Astrocyte (in vitro differentiated cells and primary cell): ENCODE measurements at regions not wholly inside any gene's neighbourhood (a gene's known extent, or its start where the extent isn't known, plus 50 kb on each side); places are given as distances from the start of the nearest gene placed in this dataset.

Source experiments
- DNase-seq: peaks from one replicate; pipeline ENCODE4 v3.0.0-alpha.2; 2010; ENCODE audit warnings: low read depth
- FAIRE-seq: peaks from 2 replicates; lab custom pipeline; 2011; peaks lifted over from hg19 to GRCh38; lab: Jason Lieb, UNC
- H2AFZ ChIP-seq: 2 replicates; pipeline ENCODE4 v1.6.0; 2012; ENCODE audit warnings: low read depth, low read length, inconsistent platforms
- H3K27ac ChIP-seq: 2 replicates; pipeline ENCODE4 v1.5.1; 2011; ENCODE audit warnings: low read depth, low read length, inconsistent platforms
- H3K27me3 ChIP-seq: 2 replicates; pipeline ENCODE4 v1.6.0; 2011; ENCODE audit warnings: low read length, inconsistent platforms; ENCODE audit not compliant: insufficient read depth
- H3K36me3 ChIP-seq: 2 replicates; pipeline ENCODE4 v1.5.1; 2011; ENCODE audit warnings: low read length, inconsistent platforms; ENCODE audit not compliant: insufficient read depth
- H3K4me1 ChIP-seq: 2 replicates; pipeline ENCODE4 v1.5.1; 2011; ENCODE audit warnings: low read length, inconsistent platforms; ENCODE audit not compliant: insufficient read depth
- H3K4me2 ChIP-seq: 2 replicates; pipeline ENCODE4 v1.6.0; 2012; ENCODE audit warnings: low read length, inconsistent platforms
- H3K4me3 ChIP-seq: 2 replicates; pipeline ENCODE4 v1.5.1; 2011; ENCODE audit warnings: low read depth, mild to moderate bottlenecking, low read length, inconsistent platforms; ENCODE audit not compliant: insufficient read depth
- H3K79me2 ChIP-seq: 2 replicates; pipeline ENCODE4 v1.6.0; 2012; ENCODE audit warnings: mild to moderate bottlenecking, low read length, inconsistent platforms; ENCODE audit not compliant: insufficient read depth
- H3K9ac ChIP-seq: 2 replicates; pipeline ENCODE4 v1.6.0; 2012; ENCODE audit warnings: mild to moderate bottlenecking, low read length, inconsistent platforms
- H3K9me3 ChIP-seq: 2 replicates; pipeline ENCODE4 v1.5.1; 2012; ENCODE audit warnings: low read depth, mild to moderate bottlenecking, low read length, inconsistent platforms; ENCODE audit not compliant: insufficient read depth
- H4K20me1 ChIP-seq: 2 replicates; pipeline ENCODE4 v1.6.0; 2012; ENCODE audit warnings: low read length, inconsistent platforms; ENCODE audit not compliant: insufficient read depth
- H3K27ac Mint-ChIP-seq: one replicate; pipeline ENCODE4 v1.8.0; 2021; ENCODE audit warnings: mild to moderate bottlenecking, mixed read lengths; ENCODE audit not compliant: unreplicated experiment
- H3K27me3 Mint-ChIP-seq: one replicate; pipeline ENCODE4 v1.8.0; 2021; ENCODE audit warnings: low read depth, mixed read lengths; ENCODE audit not compliant: unreplicated experiment
- H3K36me3 Mint-ChIP-seq: one replicate; pipeline ENCODE4 v1.8.0; 2021; ENCODE audit warnings: low read depth, mixed read lengths; ENCODE audit not compliant: unreplicated experiment
- H3K4me1 Mint-ChIP-seq: one replicate; pipeline ENCODE4 v1.8.0; 2021; ENCODE audit warnings: low read depth, mixed read lengths; ENCODE audit not compliant: unreplicated experiment
- H3K4me3 Mint-ChIP-seq: one replicate; pipeline ENCODE4 v1.8.0; 2021; ENCODE audit warnings: mild to moderate bottlenecking, moderate library complexity, mixed read lengths; ENCODE audit not compliant: unreplicated experiment
- H3K9me3 Mint-ChIP-seq: one replicate; pipeline ENCODE4 v1.8.0; 2021; ENCODE audit warnings: mild to moderate bottlenecking, mixed read lengths; ENCODE audit not compliant: unreplicated experiment
- CTCF ChIP-seq: IDR thresholded peaks from 2 replicates; pipeline ENCODE4 v1.5.1; 2011; ENCODE audit warnings: low read depth, mild to moderate bottlenecking, inconsistent platforms, low read length, moderate library complexity; ENCODE audit not compliant: insufficient read depth
- EZH2 ChIP-seq: IDR thresholded peaks from 2 replicates; pipeline ENCODE4 v1.6.1; 2012; ENCODE audit warnings: mild to moderate bottlenecking, low read length, inconsistent platforms; ENCODE audit not compliant: insufficient read depth

- Histone ChIP-seq H3K9ac (no peak overlapping the region), H3K4me1 (no peaks in the 10 kb centered on the region), H3K4me3 (no peak overlapping the region), H3K27ac (no peak overlapping the region), H2AFZ (no peak overlapping the region), H3K4me2 (no peak overlapping the region), H3K9me3 (no peaks in the 10 kb centered on the region), H3K36me3 (no peaks in the 10 kb centered on the region), H4K20me1 (no peaks in the 10 kb centered on the region), H3K79me2 (no peaks in the 10 kb centered on the region), H3K27me3 (no peaks in the 10 kb centered on the region)
- DNase-seq (no peak), FAIRE-seq (no peak)
- H3K9me3 Mint-ChIP-seq, result peaks cover 2% of the 10 kb centered on the region
- no peaks in the 10 kb centered on the region for H3K36me3 Mint-ChIP-seq
- H3K27me3 Mint-ChIP-seq, result no peaks in the 10 kb centered on the region
- no peak for TF ChIP-seq CTCF
- TF ChIP-seq EZH2, result no peak
- no peak overlapping the region for H3K4me3 Mint-ChIP-seq
- H3K27ac Mint-ChIP-seq, result no peak overlapping the region
- peaks cover 4% of the 10 kb centered on the region for H3K4me1 Mint-ChIP-seq
Observed at GRCh38 chr5:124130816-124131215, 615.6 kb downstream of the ZNF608 start.

DNA sequence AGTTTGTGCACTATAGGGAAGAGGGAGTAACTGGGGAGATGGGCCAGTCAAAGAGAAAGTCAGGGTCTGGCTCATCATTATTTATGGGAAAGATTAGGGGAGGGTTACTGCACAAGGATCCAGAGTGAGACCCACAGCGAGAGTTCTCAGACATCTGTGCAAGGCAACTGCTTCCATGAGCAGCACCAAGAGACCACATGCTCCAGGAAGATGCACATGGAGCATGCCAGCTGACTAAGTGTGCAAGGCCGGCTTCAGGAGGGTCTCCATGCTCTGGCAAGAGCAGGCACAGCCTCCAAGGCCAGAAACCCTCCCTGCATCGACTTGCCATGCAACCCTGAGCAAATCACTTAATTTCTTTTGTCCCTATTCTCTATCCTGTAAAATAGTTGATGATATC lies 616.9 kb downstream of the CSNK1G3 start:
- H3K9me3 Mint-ChIP-seq, result no peaks in the 10 kb centered on the region
- no peaks in the 10 kb centered on the region for H3K9me3 ChIP-seq
- H3K36me3 Mint-ChIP-seq, result no peaks in the 10 kb centered on the region
- no peak overlapping the region for H3K9ac ChIP-seq
- H3K36me3 ChIP-seq, result no peaks in the 10 kb centered on the region
- H3K27me3 Mint-ChIP-seq, result no peaks in the 10 kb centered on the region
- H4K20me1 ChIP-seq, result no peaks in the 10 kb centered on the region
- TF ChIP-seq EZH2 (no peak), CTCF (no peak)
- H3K4me2 ChIP-seq, result no peak overlapping the region
- FAIRE-seq (no peak), DNase-seq (no peak)
- H3K27me3 ChIP-seq, result no peaks in the 10 kb centered on the region
- H3K4me3 Mint-ChIP-seq, result no peak overlapping the region
- H2AFZ ChIP-seq, result no peak overlapping the region
- no peak overlapping the region for H3K27ac Mint-ChIP-seq
- no peak overlapping the region for H3K27ac ChIP-seq
- H3K4me3 ChIP-seq, result no peak overlapping the region
- H3K79me2 ChIP-seq, result no peaks in the 10 kb centered on the region
- H3K4me1 ChIP-seq, result no peaks in the 10 kb centered on the region
- H3K4me1 Mint-ChIP-seq, result peaks cover 12% of the 10 kb centered on the region

DNA sequence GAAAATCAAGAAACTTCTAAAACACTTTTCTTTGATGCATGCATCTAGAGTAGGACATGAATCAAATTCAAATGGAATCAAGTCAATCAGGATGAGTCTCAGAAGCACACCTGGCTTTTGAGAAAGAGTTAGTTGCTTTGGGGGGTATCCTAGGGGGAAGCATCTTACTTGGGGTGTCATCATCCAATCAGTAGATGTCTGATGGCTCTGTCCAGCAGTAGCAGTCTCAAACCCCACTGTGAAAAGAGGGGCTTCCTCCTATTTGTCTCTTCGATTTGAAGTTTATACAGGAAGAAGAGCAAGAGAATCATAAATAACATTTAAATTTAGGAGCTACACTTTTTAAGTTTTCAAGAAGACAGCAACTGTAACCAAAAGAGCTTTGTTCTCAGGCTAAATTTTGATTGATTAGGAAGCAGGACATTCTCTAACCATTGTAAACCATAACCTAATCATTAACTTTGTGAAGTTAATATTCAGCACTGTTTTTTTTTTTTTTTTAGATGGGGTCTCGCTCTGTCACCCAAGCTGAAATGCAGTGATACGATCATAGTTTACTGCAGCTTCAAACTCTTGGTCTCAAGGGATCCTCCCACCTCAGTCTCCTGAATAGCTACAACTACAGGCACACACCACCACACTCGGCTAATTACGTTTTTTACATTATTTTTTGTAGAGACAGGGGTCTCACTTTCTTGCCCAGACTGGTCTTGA lies 614.7 kb downstream of the CSNK1G3 start:
- peaks cover 8% of the 10 kb centered on the region for H3K4me1 Mint-ChIP-seq
- TF ChIP-seq EZH2 (no peak), CTCF (no peak)
- DNase-seq (no peak), FAIRE-seq (no peak)
- no peaks in the 10 kb centered on the region for H3K36me3 Mint-ChIP-seq
- H3K9me3 ChIP-seq, result no peaks in the 10 kb centered on the region
- H2AFZ ChIP-seq, result no peak overlapping the region
- no peaks in the 10 kb centered on the region for H3K4me1 ChIP-seq
- no peak overlapping the region for H3K9ac ChIP-seq
- H3K36me3 ChIP-seq, result no peaks in the 10 kb centered on the region
- H3K4me3 Mint-ChIP-seq, result no peak overlapping the region
- H3K27ac ChIP-seq, result no peak overlapping the region
- H3K27me3 Mint-ChIP-seq, result no peaks in the 10 kb centered on the region
- H3K9me3 Mint-ChIP-seq, result no peaks in the 10 kb centered on the region
- H3K27me3 ChIP-seq, result no peaks in the 10 kb centered on the region
- no peak overlapping the region for H3K4me3 ChIP-seq
- no peak overlapping the region for H3K4me2 ChIP-seq
- H3K27ac Mint-ChIP-seq, result no peak overlapping the region
- H3K79me2 ChIP-seq, result no peaks in the 10 kb centered on the region
- H4K20me1 ChIP-seq, result no peaks in the 10 kb centered on the region
